HCT116 (cell line): ENCODE measurements at regions not wholly inside any gene's neighbourhood (a gene's known extent, or its start where the extent isn't known, plus 50 kb on each side); places are given as distances from the start of the nearest gene placed in this dataset.

Experiments
- TF ChIP-seq, protein P1 (sequence below), 3 experiments: fragments of 200-600 bp in 1 of 3; sonication (generic) in 1 of 3; IDR thresholded peaks in 2 of 3; conservative IDR thresholded peaks in 1 of 3; 2 replicates each; pipeline ENCODE4 v1.5.1; 2012 to 2017; ENCODE audit warnings: low read depth in 2 of 3, low read length in 2 of 3, antibody characterized with exemption in 1 of 3, borderline replicate concordance in 1 of 3, control low read depth in 1 of 3, mild to moderate bottlenecking in 1 of 3, mixed read lengths in 1 of 3, mixed run types in 1 of 3, moderate library complexity in 1 of 3; ENCODE audit not compliant: insufficient read depth in 1 of 3
- TF ChIP-seq, protein P2 (sequence below): IDR thresholded peaks from 2 replicates; pipeline ENCODE4 v1.6.1; 2012

DNA sequence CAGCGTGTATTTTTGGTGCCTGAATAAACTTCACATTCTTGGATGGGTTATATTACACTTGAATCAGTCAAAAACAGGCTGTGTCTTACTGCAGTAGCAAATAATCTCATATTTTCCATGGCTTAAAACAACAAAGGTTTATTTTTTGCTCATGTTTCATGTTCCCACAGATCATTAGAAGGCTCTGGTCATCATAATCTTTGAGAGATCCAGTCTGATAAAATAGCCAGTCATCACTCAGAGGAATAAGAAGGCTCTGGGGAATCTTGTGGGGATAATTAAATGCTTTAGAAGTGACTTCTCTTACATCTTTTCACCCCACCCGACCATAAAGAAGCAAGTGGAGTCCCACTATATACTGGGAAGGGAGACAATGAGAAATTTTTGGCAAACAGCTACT is 417.7 kb downstream of the PSAT1 start:
- TF ChIP-seq, protein P1, sequence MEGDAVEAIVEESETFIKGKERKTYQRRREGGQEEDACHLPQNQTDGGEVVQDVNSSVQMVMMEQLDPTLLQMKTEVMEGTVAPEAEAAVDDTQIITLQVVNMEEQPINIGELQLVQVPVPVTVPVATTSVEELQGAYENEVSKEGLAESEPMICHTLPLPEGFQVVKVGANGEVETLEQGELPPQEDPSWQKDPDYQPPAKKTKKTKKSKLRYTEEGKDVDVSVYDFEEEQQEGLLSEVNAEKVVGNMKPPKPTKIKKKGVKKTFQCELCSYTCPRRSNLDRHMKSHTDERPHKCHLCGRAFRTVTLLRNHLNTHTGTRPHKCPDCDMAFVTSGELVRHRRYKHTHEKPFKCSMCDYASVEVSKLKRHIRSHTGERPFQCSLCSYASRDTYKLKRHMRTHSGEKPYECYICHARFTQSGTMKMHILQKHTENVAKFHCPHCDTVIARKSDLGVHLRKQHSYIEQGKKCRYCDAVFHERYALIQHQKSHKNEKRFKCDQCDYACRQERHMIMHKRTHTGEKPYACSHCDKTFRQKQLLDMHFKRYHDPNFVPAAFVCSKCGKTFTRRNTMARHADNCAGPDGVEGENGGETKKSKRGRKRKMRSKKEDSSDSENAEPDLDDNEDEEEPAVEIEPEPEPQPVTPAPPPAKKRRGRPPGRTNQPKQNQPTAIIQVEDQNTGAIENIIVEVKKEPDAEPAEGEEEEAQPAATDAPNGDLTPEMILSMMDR (IDR thresholded peaks at IDR 0.05 in 2 of 3, conservative IDR thresholded peaks at IDR 0.05 in 1 of 3; ENCODE audit: borderline replicate concordance in 1 of 3, insufficient read depth in 1 of 3, low read depth in 2 of 3, low read length in 2 of 3): no peak
- TF ChIP-seq, protein P2, sequence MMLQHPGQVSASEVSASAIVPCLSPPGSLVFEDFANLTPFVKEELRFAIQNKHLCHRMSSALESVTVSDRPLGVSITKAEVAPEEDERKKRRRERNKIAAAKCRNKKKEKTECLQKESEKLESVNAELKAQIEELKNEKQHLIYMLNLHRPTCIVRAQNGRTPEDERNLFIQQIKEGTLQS: no peak
